GM12878 (cell line): ENCODE measurements at regions not wholly inside any gene's neighbourhood (a gene's known extent, or its start where the extent isn't known, plus 50 kb on each side); places are given as distances from the start of the nearest gene placed in this dataset.

Source experiments
- ATAC-seq: fragments of 200-7000 bp; cut with Tn5 transposase; 3 replicates; pipeline ENCODE4 v1.9.1; 2020; ENCODE audit warnings: mild to moderate bottlenecking, moderate library complexity
- BruUV-seq: library from RNA; stranded (reverse); fragments of 400-500 nt; replicated peaks from 2 replicates; lab custom pipeline; 2021; lab: Mats Ljungman, UMichigan
- CTCF ChIA-PET: fragments of 300-600 bp; sonication (Branson Sonifier 250); formaldehyde crosslinking; extraction: SDS; loops from one replicate; lab custom pipeline; 2021; ENCODE audit warnings: inconsistent platforms; lab: Yijun Ruan, JAX
- POLR2A ChIA-PET: fragments of 350-600 bp; formaldehyde crosslinking; extraction: SDS; loops from one replicate; lab custom pipeline; 2021; ENCODE audit warnings: inconsistent platforms; lab: Charles Lee
- RAD21 ChIA-PET: fragments of 300-600 bp; sonication (Branson Sonifier 250); formaldehyde crosslinking; loops from one replicate; lab custom pipeline; 2023; ENCODE audit warnings: antibody characterized with exemption; ENCODE audit not compliant: unreplicated experiment; lab: Charles Lee
- SMC1A ChIA-PET: fragments of 300-600 bp; sonication (Branson Sonifier 250); formaldehyde crosslinking; loops from one replicate; lab custom pipeline; 2023; ENCODE audit not compliant: unreplicated experiment, uncharacterized antibody; lab: Charles Lee
- DNase-seq: peaks from one replicate; pipeline ENCODE4 v3.0.0-alpha.2; 2011; ENCODE audit warnings: low read depth, low spot score
- FAIRE-seq: peaks from 3 replicates; lab custom pipeline; 2011; peaks lifted over from hg19 to GRCh38; lab: Jason Lieb, UNC
- H2AFZ ChIP-seq: 2 replicates; pipeline ENCODE4 v1.6.0; 2011; ENCODE audit warnings: low read depth, low read length, control low read depth; ENCODE audit not compliant: control insufficient read depth
- H3K27ac ChIP-seq: 2 replicates; pipeline ENCODE4 v1.5.1; 2011; ENCODE audit warnings: control low read depth; ENCODE audit not compliant: control insufficient read depth, insufficient read depth
- H3K27me3 ChIP-seq, 2 experiments: replicated peaks in 1 of 2; 2 replicates each; pipeline versions ENCODE4 v1.6.0 to v1.6.1; 2011; ENCODE audit warnings: low read length in 1 of 2; ENCODE audit not compliant: control insufficient read depth in 2 of 2, insufficient read depth in 2 of 2
- H3K36me3 ChIP-seq, 2 experiments: 2 replicates each; pipeline ENCODE4 v1.5.1; 2011; ENCODE audit warnings: low read length in 1 of 2; ENCODE audit not compliant: control insufficient read depth in 2 of 2, insufficient read depth in 2 of 2
- H3K4me1 ChIP-seq: 2 replicates; pipeline ENCODE4 v1.6.1; 2011; ENCODE audit warnings: mild to moderate bottlenecking, low read length, moderate library complexity, mixed read lengths; ENCODE audit not compliant: control insufficient read depth, insufficient read depth
- H3K4me2 ChIP-seq: 2 replicates; pipeline ENCODE4 v1.6.0; 2011; ENCODE audit warnings: control low read depth; ENCODE audit not compliant: control insufficient read depth, insufficient read depth
- H3K4me3 ChIP-seq: fragments of 200-600 bp; sonication (generic); 2 replicates; pipeline ENCODE4 v1.5.1; 2016
- H3K79me2 ChIP-seq: 2 replicates; pipeline ENCODE4 v1.6.0; 2011; ENCODE audit warnings: low read length; ENCODE audit not compliant: control insufficient read depth, insufficient read depth
- H3K9ac ChIP-seq: 2 replicates; pipeline ENCODE4 v1.8.0; 2011; ENCODE audit warnings: low read length, control low read depth, mixed read lengths; ENCODE audit not compliant: control insufficient read depth, insufficient read depth
- H3K9me3 ChIP-seq: replicated peaks from 3 replicates; pipeline ENCODE4 v1.5.1; 2011; ENCODE audit warnings: mild to moderate bottlenecking, low read length; ENCODE audit not compliant: control insufficient read depth, insufficient read depth
- H4K20me1 ChIP-seq: 2 replicates; pipeline ENCODE4 v1.6.0; 2011; ENCODE audit not compliant: control insufficient read depth, insufficient read depth
- EGR1 ChIP-seq, 2 experiments: IDR thresholded peaks; 1 replicate in 1 of 2; 2 replicates in 1 of 2; pipeline ENCODE4 v1.6.1; 2011 to 2012; ENCODE audit warnings: low read depth in 2 of 2, low read length in 2 of 2, borderline replicate concordance in 1 of 2, mild to moderate bottlenecking in 1 of 2, moderate library complexity in 1 of 2
- FOXK2 ChIP-seq: fragments of 450-650 bp; IDR thresholded peaks from 2 replicates; pipeline ENCODE4 v1.6.1; 2017; ENCODE audit warnings: mild to moderate bottlenecking, moderate library complexity
- TCF3 ChIP-seq: IDR thresholded peaks from 2 replicates; pipeline ENCODE4 v1.6.1; 2012; ENCODE audit warnings: low read depth, mild to moderate bottlenecking, low read length, borderline replicate concordance; ENCODE audit not compliant: insufficient read depth
- YY1 ChIP-seq: IDR thresholded peaks from 2 replicates; pipeline ENCODE4 v1.6.1; 2011; ENCODE audit warnings: low read depth, mild to moderate bottlenecking, low read length
- ZNF622 ChIP-seq: fragments of 450-650 bp; IDR thresholded peaks from 2 replicates; pipeline ENCODE4 v1.6.1; 2017; ENCODE audit warnings: mild to moderate bottlenecking, inconsistent platforms
- WGBS: methylation state at CpG from one replicate; pipeline ENCODE4 v1.1.6; 2016; ENCODE audit warnings: low lambda C conversion rate; ENCODE audit not compliant: insufficient replicate concordance, insufficient coverage; ENCODE audit errors: missing lambda C conversion rate; 5-methylcytosine and 5-hydroxymethylcytosine counted together
- in situ Hi-C: fragments of 300-500 bp; cut with MboI; formaldehyde crosslinking; loops from 9 replicates; pipeline ENCODE4 v1.14.3; 2018; ENCODE audit warnings: mixed read lengths
- intact Hi-C: fragments of 100-400 bp; cut with micrococcal nuclease; formaldehyde crosslinking; loops from one replicate; pipeline ENCODE4 v1.14.2; 2022; ENCODE audit not compliant: unreplicated experiment
- TF ChIP-seq, protein P1 (sequence below): fragments of 450-650 bp; formaldehyde crosslinking; IDR thresholded peaks from 2 replicates; pipeline ENCODE4 v1.4.0; 2020; ENCODE audit warnings: mild to moderate bottlenecking, moderate library complexity
- TF ChIP-seq, protein P2 (sequence below): fragments of 450-650 bp; IDR thresholded peaks from 2 replicates; pipeline ENCODE4 v1.6.1; 2018; ENCODE audit warnings: mild to moderate bottlenecking, low read depth, moderate library complexity; ENCODE audit not compliant: partially characterized antibody
- TF ChIP-seq, protein P3 (sequence below): fragments of 450-650 bp; IDR thresholded peaks from 2 replicates; pipeline ENCODE4 v1.6.1; 2014; ENCODE audit warnings: mild to moderate bottlenecking

DNA sequence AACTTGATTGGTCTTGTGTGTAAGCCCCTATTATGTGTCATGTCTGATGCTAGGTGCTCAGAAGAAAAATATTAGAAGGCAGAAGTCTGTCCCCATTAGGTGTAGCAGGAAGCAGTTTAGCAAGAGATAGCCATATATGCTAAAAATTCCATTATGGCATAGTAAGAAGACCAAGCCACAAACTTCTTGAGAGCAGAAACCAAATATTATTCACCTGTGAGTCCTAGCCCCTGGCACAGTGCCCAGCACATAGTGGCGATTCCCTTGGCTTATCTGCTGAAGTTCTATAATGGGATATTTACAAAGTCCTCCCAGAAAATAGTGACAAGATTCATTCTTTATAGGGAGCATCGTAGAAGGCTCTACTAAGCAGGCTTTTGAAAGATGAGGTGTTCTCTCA is 174.4 kb downstream of the RAB28 start:
- no peak for DNase-seq
- Histone ChIP-seq H3K4me1 (no peaks in the 10 kb centered on the region), H3K4me3 (no peak overlapping the region), H3K27ac (no peak overlapping the region), H3K79me2 (no peaks in the 10 kb centered on the region), H3K9me3 (no peaks in the 10 kb centered on the region), H4K20me1 (no peaks in the 10 kb centered on the region), H3K36me3 (no peaks in the 10 kb centered on the region), H2AFZ (no peak overlapping the region), H3K9ac (no peak overlapping the region), H3K4me2 (no peak overlapping the region), H3K27me3 (no peaks in the 10 kb centered on the region)
- no peak for FAIRE-seq
- ChIA-PET RAD21 (no interaction called here), SMC1A (no interaction called here), POLR2A (no interaction called here), CTCF (no interaction called here)
- 63% methylated on average over 2 of the region's 2 CpGs for WGBS
- in situ Hi-C loops = no loop called here
- intact Hi-C loops = no loop called here
- no TSS peak for BruUV-seq
- no peak for TF ChIP-seq YY1
- TF ChIP-seq, protein P1, sequence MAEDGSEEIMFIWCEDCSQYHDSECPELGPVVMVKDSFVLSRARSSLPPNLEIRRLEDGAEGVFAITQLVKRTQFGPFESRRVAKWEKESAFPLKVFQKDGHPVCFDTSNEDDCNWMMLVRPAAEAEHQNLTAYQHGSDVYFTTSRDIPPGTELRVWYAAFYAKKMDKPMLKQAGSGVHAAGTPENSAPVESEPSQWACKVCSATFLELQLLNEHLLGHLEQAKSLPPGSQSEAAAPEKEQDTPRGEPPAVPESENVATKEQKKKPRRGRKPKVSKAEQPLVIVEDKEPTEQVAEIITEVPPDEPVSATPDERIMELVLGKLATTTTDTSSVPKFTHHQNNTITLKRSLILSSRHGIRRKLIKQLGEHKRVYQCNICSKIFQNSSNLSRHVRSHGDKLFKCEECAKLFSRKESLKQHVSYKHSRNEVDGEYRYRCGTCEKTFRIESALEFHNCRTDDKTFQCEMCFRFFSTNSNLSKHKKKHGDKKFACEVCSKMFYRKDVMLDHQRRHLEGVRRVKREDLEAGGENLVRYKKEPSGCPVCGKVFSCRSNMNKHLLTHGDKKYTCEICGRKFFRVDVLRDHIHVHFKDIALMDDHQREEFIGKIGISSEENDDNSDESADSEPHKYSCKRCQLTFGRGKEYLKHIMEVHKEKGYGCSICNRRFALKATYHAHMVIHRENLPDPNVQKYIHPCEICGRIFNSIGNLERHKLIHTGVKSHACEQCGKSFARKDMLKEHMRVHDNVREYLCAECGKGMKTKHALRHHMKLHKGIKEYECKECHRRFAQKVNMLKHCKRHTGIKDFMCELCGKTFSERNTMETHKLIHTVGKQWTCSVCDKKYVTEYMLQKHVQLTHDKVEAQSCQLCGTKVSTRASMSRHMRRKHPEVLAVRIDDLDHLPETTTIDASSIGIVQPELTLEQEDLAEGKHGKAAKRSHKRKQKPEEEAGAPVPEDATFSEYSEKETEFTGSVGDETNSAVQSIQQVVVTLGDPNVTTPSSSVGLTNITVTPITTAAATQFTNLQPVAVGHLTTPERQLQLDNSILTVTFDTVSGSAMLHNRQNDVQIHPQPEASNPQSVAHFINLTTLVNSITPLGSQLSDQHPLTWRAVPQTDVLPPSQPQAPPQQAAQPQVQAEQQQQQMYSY (CRISPR knock-in tag) = no peak
- no peak for ATAC-seq

DNA sequence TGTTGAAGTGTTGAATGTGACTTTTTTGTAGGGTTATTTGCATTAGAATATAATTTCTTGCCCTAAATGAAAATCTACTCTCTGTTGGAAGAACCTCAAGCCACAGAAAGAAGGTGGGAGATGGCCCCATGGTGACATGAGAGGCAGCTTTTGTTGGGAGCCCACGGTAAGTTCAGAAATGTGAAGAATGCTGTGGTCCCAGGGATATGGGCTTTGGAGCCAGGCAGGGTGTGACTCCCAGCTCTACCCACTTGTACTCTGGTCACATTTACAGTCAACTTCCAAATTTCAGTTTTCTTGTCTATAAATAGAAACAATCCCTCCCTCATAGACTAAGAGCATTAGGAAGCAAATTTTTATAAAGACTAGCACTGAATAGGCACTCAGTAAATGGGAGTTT is 177.8 kb downstream of the RAB28 start:
- no peaks in the 10 kb centered on the region for H3K27me3 ChIP-seq
- ChIA-PET POLR2A (no interaction called here), RAD21 (no interaction called here)
- in situ Hi-C loops = no loop called here
- TF ChIP-seq FOXK2 = no peak
- TF ChIP-seq, protein P2, sequence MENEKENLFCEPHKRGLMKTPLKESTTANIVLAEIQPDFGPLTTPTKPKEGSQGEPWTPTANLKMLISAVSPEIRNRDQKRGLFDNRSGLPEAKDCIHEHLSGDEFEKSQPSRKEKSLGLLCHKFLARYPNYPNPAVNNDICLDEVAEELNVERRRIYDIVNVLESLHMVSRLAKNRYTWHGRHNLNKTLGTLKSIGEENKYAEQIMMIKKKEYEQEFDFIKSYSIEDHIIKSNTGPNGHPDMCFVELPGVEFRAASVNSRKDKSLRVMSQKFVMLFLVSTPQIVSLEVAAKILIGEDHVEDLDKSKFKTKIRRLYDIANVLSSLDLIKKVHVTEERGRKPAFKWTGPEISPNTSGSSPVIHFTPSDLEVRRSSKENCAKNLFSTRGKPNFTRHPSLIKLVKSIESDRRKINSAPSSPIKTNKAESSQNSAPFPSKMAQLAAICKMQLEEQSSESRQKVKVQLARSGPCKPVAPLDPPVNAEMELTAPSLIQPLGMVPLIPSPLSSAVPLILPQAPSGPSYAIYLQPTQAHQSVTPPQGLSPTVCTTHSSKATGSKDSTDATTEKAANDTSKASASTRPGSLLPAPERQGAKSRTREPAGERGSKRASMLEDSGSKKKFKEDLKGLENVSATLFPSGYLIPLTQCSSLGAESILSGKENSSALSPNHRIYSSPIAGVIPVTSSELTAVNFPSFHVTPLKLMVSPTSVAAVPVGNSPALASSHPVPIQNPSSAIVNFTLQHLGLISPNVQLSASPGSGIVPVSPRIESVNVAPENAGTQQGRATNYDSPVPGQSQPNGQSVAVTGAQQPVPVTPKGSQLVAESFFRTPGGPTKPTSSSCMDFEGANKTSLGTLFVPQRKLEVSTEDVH = no peak
- no peak for TF ChIP-seq EGR1 (IDR thresholded peaks at IDR 0.05; ENCODE audit: borderline replicate concordance in 1 of 2, low read depth in 2 of 2, low read length in 2 of 2)
- TF ChIP-seq, protein P3, sequence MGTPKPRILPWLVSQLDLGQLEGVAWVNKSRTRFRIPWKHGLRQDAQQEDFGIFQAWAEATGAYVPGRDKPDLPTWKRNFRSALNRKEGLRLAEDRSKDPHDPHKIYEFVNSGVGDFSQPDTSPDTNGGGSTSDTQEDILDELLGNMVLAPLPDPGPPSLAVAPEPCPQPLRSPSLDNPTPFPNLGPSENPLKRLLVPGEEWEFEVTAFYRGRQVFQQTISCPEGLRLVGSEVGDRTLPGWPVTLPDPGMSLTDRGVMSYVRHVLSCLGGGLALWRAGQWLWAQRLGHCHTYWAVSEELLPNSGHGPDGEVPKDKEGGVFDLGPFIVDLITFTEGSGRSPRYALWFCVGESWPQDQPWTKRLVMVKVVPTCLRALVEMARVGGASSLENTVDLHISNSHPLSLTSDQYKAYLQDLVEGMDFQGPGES = no peak
- no peak for TF ChIP-seq TCF3
- no peak for TF ChIP-seq ZNF622
- TF ChIP-seq, all 136 proteins: peak for 0
- ATAC-seq (no peak), DNase-seq (no peak), FAIRE-seq (no peak)
- H3K36me3 ChIP-seq = no peaks in the 10 kb centered on the region
- CTCF ChIA-PET = no interaction called here
- H3K9ac ChIP-seq = no peak overlapping the region
- SMC1A ChIA-PET = interaction anchor here (1.2 kb wide), 1 partner anchor 22 kb away, joined by 3 read pairs; no protein-coding TSS in a partner anchor
- no peaks in the 10 kb centered on the region for H3K79me2 ChIP-seq
- no TSS peak for BruUV-seq
- no peak overlapping the region for H3K4me3 ChIP-seq
- H3K4me2 ChIP-seq = no peak overlapping the region
- no peak overlapping the region for H2AFZ ChIP-seq
- no peaks in the 10 kb centered on the region for H4K20me1 ChIP-seq
- H3K9me3 ChIP-seq = no peaks in the 10 kb centered on the region; the same call in 2 of the 3 replicates
- intact Hi-C loops = no loop called here
- no peaks in the 10 kb centered on the region for H3K4me1 ChIP-seq
- 76% methylated on average over 1 of the region's 1 CpG for WGBS
- H3K27ac ChIP-seq = no peak overlapping the region
